GM12878 (cell line): ENCODE measurements at regions not wholly inside any gene's neighbourhood (a gene's known extent, or its start where the extent isn't known, plus 50 kb on each side); places are given as distances from the start of the nearest gene placed in this dataset.

Source experiments
- ATAC-seq: fragments of 200-7000 bp; cut with Tn5 transposase; 3 replicates; pipeline ENCODE4 v1.9.1; 2020; ENCODE audit warnings: mild to moderate bottlenecking, moderate library complexity
- BruUV-seq: library from RNA; stranded (reverse); fragments of 400-500 nt; replicated peaks from 2 replicates; lab custom pipeline; 2021; lab: Mats Ljungman, UMichigan
- CTCF ChIA-PET: fragments of 300-600 bp; sonication (Branson Sonifier 250); formaldehyde crosslinking; extraction: SDS; loops from one replicate; lab custom pipeline; 2021; ENCODE audit warnings: inconsistent platforms; lab: Yijun Ruan, JAX
- POLR2A ChIA-PET: fragments of 350-600 bp; formaldehyde crosslinking; extraction: SDS; loops from one replicate; lab custom pipeline; 2021; ENCODE audit warnings: inconsistent platforms; lab: Charles Lee
- RAD21 ChIA-PET: fragments of 300-600 bp; sonication (Branson Sonifier 250); formaldehyde crosslinking; loops from one replicate; lab custom pipeline; 2023; ENCODE audit warnings: antibody characterized with exemption; ENCODE audit not compliant: unreplicated experiment; lab: Charles Lee
- SMC1A ChIA-PET: fragments of 300-600 bp; sonication (Branson Sonifier 250); formaldehyde crosslinking; loops from one replicate; lab custom pipeline; 2023; ENCODE audit not compliant: unreplicated experiment, uncharacterized antibody; lab: Charles Lee
- DNase-seq: peaks from one replicate; pipeline ENCODE4 v3.0.0-alpha.2; 2011; ENCODE audit warnings: low read depth, low spot score
- FAIRE-seq: peaks from 3 replicates; lab custom pipeline; 2011; peaks lifted over from hg19 to GRCh38; lab: Jason Lieb, UNC
- H2AFZ ChIP-seq: 2 replicates; pipeline ENCODE4 v1.6.0; 2011; ENCODE audit warnings: low read depth, low read length, control low read depth; ENCODE audit not compliant: control insufficient read depth
- H3K27ac ChIP-seq: 2 replicates; pipeline ENCODE4 v1.5.1; 2011; ENCODE audit warnings: control low read depth; ENCODE audit not compliant: control insufficient read depth, insufficient read depth
- H3K27me3 ChIP-seq, 2 experiments: replicated peaks in 1 of 2; 2 replicates each; pipeline versions ENCODE4 v1.6.0 to v1.6.1; 2011; ENCODE audit warnings: low read length in 1 of 2; ENCODE audit not compliant: control insufficient read depth in 2 of 2, insufficient read depth in 2 of 2
- H3K36me3 ChIP-seq, 2 experiments: 2 replicates each; pipeline ENCODE4 v1.5.1; 2011; ENCODE audit warnings: low read length in 1 of 2; ENCODE audit not compliant: control insufficient read depth in 2 of 2, insufficient read depth in 2 of 2
- H3K4me1 ChIP-seq: 2 replicates; pipeline ENCODE4 v1.6.1; 2011; ENCODE audit warnings: mild to moderate bottlenecking, low read length, moderate library complexity, mixed read lengths; ENCODE audit not compliant: control insufficient read depth, insufficient read depth
- H3K4me2 ChIP-seq: 2 replicates; pipeline ENCODE4 v1.6.0; 2011; ENCODE audit warnings: control low read depth; ENCODE audit not compliant: control insufficient read depth, insufficient read depth
- H3K4me3 ChIP-seq: fragments of 200-600 bp; sonication (generic); 2 replicates; pipeline ENCODE4 v1.5.1; 2016
- H3K79me2 ChIP-seq: 2 replicates; pipeline ENCODE4 v1.6.0; 2011; ENCODE audit warnings: low read length; ENCODE audit not compliant: control insufficient read depth, insufficient read depth
- H3K9ac ChIP-seq: 2 replicates; pipeline ENCODE4 v1.8.0; 2011; ENCODE audit warnings: low read length, control low read depth, mixed read lengths; ENCODE audit not compliant: control insufficient read depth, insufficient read depth
- H3K9me3 ChIP-seq: replicated peaks from 3 replicates; pipeline ENCODE4 v1.5.1; 2011; ENCODE audit warnings: mild to moderate bottlenecking, low read length; ENCODE audit not compliant: control insufficient read depth, insufficient read depth
- H4K20me1 ChIP-seq: 2 replicates; pipeline ENCODE4 v1.6.0; 2011; ENCODE audit not compliant: control insufficient read depth, insufficient read depth
- ATF7 ChIP-seq: fragments of 450-650 bp; IDR thresholded peaks from 2 replicates; pipeline ENCODE4 v1.6.1; 2016; ENCODE audit warnings: low read depth, mild to moderate bottlenecking
- EED ChIP-seq: sonication (generic); IDR thresholded peaks from 2 replicates; pipeline ENCODE4 v1.6.1; 2016; ENCODE audit warnings: antibody characterized with exemption, low read depth
- ELK1 ChIP-seq: IDR thresholded peaks from 2 replicates; pipeline ENCODE4 v1.6.1; 2012; ENCODE audit warnings: low read depth, low read length, improper control_type of control experiment
- EP300 ChIP-seq, 2 experiments: fragments of 150-350 bp in 1 of 2; IDR thresholded peaks; 2 replicates each; pipeline ENCODE4 v1.6.1; 2011 to 2012; ENCODE audit warnings: low read depth in 2 of 2, low read length in 2 of 2, borderline replicate concordance in 1 of 2, improper control_type of control experiment in 1 of 2, inconsistent platforms in 1 of 2; ENCODE audit not compliant: control insufficient read depth in 1 of 2
- ESRRA ChIP-seq: IDR thresholded peaks from 2 replicates; pipeline ENCODE4 v1.6.1; 2012; ENCODE audit warnings: mild to moderate bottlenecking, low read length, improper control_type of control experiment
- ETV6 ChIP-seq, 2 experiments: fragments of 450-650 bp in 1 of 2; IDR thresholded peaks in 1 of 2; conservative IDR thresholded peaks in 1 of 2; 2 replicates each; pipeline ENCODE4 v1.6.1; 2014; ENCODE audit warnings: antibody characterized with exemption in 1 of 2, borderline replicate concordance in 1 of 2, low read depth in 1 of 2, mild to moderate bottlenecking in 1 of 2, moderate library complexity in 1 of 2
- FOXM1 ChIP-seq: IDR thresholded peaks from 2 replicates; pipeline ENCODE4 v1.6.1; 2012; ENCODE audit warnings: low read depth, mild to moderate bottlenecking, inconsistent platforms, low read length, moderate library complexity
- IRF3 ChIP-seq: fragments of 450-650 bp; IDR thresholded peaks from 2 replicates; pipeline ENCODE4 v1.6.1; 2014; ENCODE audit warnings: mild to moderate bottlenecking
- JUND ChIP-seq: IDR thresholded peaks from 2 replicates; pipeline ENCODE4 v1.6.1; 2012; ENCODE audit warnings: low read depth, mild to moderate bottlenecking, low read length, improper control_type of control experiment, moderate library complexity
- KAT2A ChIP-seq: conservative IDR thresholded peaks from 2 replicates; pipeline ENCODE4 v1.6.1; 2011; ENCODE audit warnings: low read depth, low read length; ENCODE audit not compliant: control insufficient read depth
- NFIC ChIP-seq: IDR thresholded peaks from 2 replicates; pipeline ENCODE4 v1.6.1; 2012; ENCODE audit warnings: low read depth, mild to moderate bottlenecking, inconsistent platforms, low read length, moderate library complexity
- POU2F2 ChIP-seq: IDR thresholded peaks from 3 replicates; pipeline ENCODE4 v1.6.1; 2011; ENCODE audit warnings: low read depth, mild to moderate bottlenecking, low read length, borderline replicate concordance
- SMAD5 ChIP-seq: IDR thresholded peaks from 2 replicates; pipeline ENCODE4 v1.6.1; 2016; ENCODE audit warnings: antibody characterized with exemption, low read depth
- SUPT20H ChIP-seq: IDR thresholded peaks from 2 replicates; pipeline ENCODE4 v1.6.1; 2011; ENCODE audit warnings: low read depth, mild to moderate bottlenecking, low read length, moderate library complexity, borderline replicate concordance; ENCODE audit not compliant: control insufficient read depth
- TCF12 ChIP-seq: IDR thresholded peaks from 2 replicates; pipeline ENCODE4 v1.6.1; 2011; ENCODE audit warnings: low read depth, mild to moderate bottlenecking, low read length
- ZNF217 ChIP-seq: fragments of 450-650 bp; IDR thresholded peaks from 2 replicates; pipeline ENCODE4 v1.6.1; 2017; ENCODE audit warnings: antibody characterized with exemption, mild to moderate bottlenecking
- ZSCAN29 ChIP-seq: fragments of 450-650 bp; IDR thresholded peaks from 2 replicates; pipeline ENCODE4 v1.6.1; 2017; ENCODE audit warnings: mild to moderate bottlenecking, moderate library complexity
- WGBS: methylation state at CpG from one replicate; pipeline ENCODE4 v1.1.6; 2016; ENCODE audit warnings: low lambda C conversion rate; ENCODE audit not compliant: insufficient replicate concordance, insufficient coverage; ENCODE audit errors: missing lambda C conversion rate; 5-methylcytosine and 5-hydroxymethylcytosine counted together
- in situ Hi-C: fragments of 300-500 bp; cut with MboI; formaldehyde crosslinking; loops from 9 replicates; pipeline ENCODE4 v1.14.3; 2018; ENCODE audit warnings: mixed read lengths
- intact Hi-C: fragments of 100-400 bp; cut with micrococcal nuclease; formaldehyde crosslinking; loops from one replicate; pipeline ENCODE4 v1.14.2; 2022; ENCODE audit not compliant: unreplicated experiment

GRCh38 chr22:35484651-35485556 is 55.7 kb upstream of the RASD2 start:
- ATAC-seq: no peak
- H3K27ac ChIP-seq: no peak overlapping the region
- peaks cover 4% of the 10 kb centered on the region; the same call in 1 of the 2 replicates for H3K4me1 ChIP-seq
- DNase-seq: no peak
- 26% methylated on average over 16 of the region's 16 CpGs for WGBS
- no peaks in the 10 kb centered on the region for H3K79me2 ChIP-seq
- TF ChIP-seq POU2F2 (no peak), ATF7 (no peak), EP300 (IDR thresholded peaks at IDR 0.05; ENCODE audit: borderline replicate concordance in 1 of 2, control insufficient read depth in 1 of 2, low read depth in 2 of 2, low read length in 2 of 2) (no peak), ZNF217 (no peak), TCF12 (no peak), ESRRA (no peak), FOXM1 (no peak), ELK1 (no peak), ETV6 (conservative IDR thresholded peaks at IDR 0.05 in 1 of 2, IDR thresholded peaks at IDR 0.05 in 1 of 2; ENCODE audit: borderline replicate concordance in 1 of 2, low read depth in 1 of 2) (no peak), SUPT20H (no peak), KAT2A (no peak), IRF3 (no peak), ZSCAN29 (no peak), JUND (no peak), NFIC (no peak), SMAD5 (no peak), EED (no peak)
- no peak overlapping the region for H2AFZ ChIP-seq
- no peak for FAIRE-seq
- no peaks in the 10 kb centered on the region for H3K9me3 ChIP-seq
- RAD21 ChIA-PET: no interaction called here
- no peaks in the 10 kb centered on the region for H4K20me1 ChIP-seq
- H3K4me2 ChIP-seq: no peak overlapping the region
- H3K27me3 ChIP-seq: peaks cover 2 to 3% of the 10 kb centered on the region in 2 experiments; a peak in 3 of 4 replicates
- POLR2A ChIA-PET: no interaction called here
- BruUV-seq: no TSS peak
- in situ Hi-C loops: no loop called here
- H3K4me3 ChIP-seq: no peak overlapping the region
- SMC1A ChIA-PET: no interaction called here
- no peak overlapping the region for H3K9ac ChIP-seq
- CTCF ChIA-PET: no interaction called here
- no peaks in the 10 kb centered on the region for H3K36me3 ChIP-seq
- intact Hi-C loops: no loop called here
